Endothelial cell (in vitro differentiated cells): ENCODE measurements at regions not wholly inside any gene's neighbourhood (a gene's known extent, or its start where the extent isn't known, plus 50 kb on each side); places are given as distances from the start of the nearest gene placed in this dataset.

Experiments
- DNase-seq: peaks from one replicate; pipeline ENCODE4 v3.0.0; 2021; ENCODE audit warnings: low spot score
- H3K27ac Mint-ChIP-seq: one replicate; pipeline ENCODE4 v1.8.0; 2021; ENCODE audit warnings: mixed read lengths, inconsistent platforms; ENCODE audit not compliant: unreplicated experiment
- H3K27me3 Mint-ChIP-seq: one replicate; pipeline ENCODE4 v1.8.0; 2021; ENCODE audit warnings: mild to moderate bottlenecking, moderate library complexity, mixed read lengths, inconsistent platforms; ENCODE audit not compliant: unreplicated experiment
- H3K36me3 Mint-ChIP-seq: one replicate; pipeline ENCODE4 v1.8.0; 2021; ENCODE audit warnings: mild to moderate bottlenecking, low read depth, mixed read lengths, inconsistent platforms; ENCODE audit not compliant: unreplicated experiment
- H3K4me1 Mint-ChIP-seq: one replicate; pipeline ENCODE4 v1.8.0; 2021; ENCODE audit warnings: mild to moderate bottlenecking, mixed read lengths, inconsistent platforms; ENCODE audit not compliant: unreplicated experiment
- H3K4me3 Mint-ChIP-seq: one replicate; pipeline ENCODE4 v1.8.0; 2021; ENCODE audit warnings: mild to moderate bottlenecking, mixed read lengths, inconsistent platforms; ENCODE audit not compliant: unreplicated experiment
- H3K9me3 Mint-ChIP-seq: one replicate; pipeline ENCODE4 v1.8.0; 2021; ENCODE audit warnings: mixed read lengths, inconsistent platforms; ENCODE audit not compliant: unreplicated experiment
- TF ChIP-seq, protein P1 (sequence below): fragments of 200-600 bp; sonication (generic); IDR thresholded peaks from one replicate; pipeline ENCODE4 v1.5.0; 2021; ENCODE audit warnings: antibody characterized with exemption; ENCODE audit not compliant: unreplicated experiment

DNA sequence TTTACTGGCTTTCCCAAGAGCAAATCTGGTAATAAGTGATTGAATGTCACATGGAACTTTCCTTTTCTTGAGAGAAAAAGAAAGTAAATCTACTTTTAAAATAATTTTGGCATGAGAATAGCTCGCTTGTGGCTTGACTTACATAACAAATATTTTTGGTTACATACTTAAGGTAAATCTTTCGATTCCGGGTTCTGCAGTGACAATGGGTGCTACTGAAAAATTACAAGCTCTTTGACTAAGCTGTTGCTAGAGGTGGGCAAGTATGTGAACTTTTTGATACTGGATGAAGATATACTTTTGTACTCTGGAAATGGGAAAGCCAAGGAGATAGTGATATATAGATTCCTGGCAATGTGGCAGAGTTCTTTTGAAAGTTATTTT lies 51.9 kb upstream of the OTOL1 start:
- Mint-ChIP-seq H3K4me1 (no peaks in the 10 kb centered on the region), H3K4me3 (no peak overlapping the region), H3K9me3 (no peaks in the 10 kb centered on the region), H3K36me3 (no peaks in the 10 kb centered on the region), H3K27me3 (no peaks in the 10 kb centered on the region), H3K27ac (no peak overlapping the region)
- no peak for DNase-seq
- TF ChIP-seq, protein P1, sequence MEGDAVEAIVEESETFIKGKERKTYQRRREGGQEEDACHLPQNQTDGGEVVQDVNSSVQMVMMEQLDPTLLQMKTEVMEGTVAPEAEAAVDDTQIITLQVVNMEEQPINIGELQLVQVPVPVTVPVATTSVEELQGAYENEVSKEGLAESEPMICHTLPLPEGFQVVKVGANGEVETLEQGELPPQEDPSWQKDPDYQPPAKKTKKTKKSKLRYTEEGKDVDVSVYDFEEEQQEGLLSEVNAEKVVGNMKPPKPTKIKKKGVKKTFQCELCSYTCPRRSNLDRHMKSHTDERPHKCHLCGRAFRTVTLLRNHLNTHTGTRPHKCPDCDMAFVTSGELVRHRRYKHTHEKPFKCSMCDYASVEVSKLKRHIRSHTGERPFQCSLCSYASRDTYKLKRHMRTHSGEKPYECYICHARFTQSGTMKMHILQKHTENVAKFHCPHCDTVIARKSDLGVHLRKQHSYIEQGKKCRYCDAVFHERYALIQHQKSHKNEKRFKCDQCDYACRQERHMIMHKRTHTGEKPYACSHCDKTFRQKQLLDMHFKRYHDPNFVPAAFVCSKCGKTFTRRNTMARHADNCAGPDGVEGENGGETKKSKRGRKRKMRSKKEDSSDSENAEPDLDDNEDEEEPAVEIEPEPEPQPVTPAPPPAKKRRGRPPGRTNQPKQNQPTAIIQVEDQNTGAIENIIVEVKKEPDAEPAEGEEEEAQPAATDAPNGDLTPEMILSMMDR = no peak

DNA sequence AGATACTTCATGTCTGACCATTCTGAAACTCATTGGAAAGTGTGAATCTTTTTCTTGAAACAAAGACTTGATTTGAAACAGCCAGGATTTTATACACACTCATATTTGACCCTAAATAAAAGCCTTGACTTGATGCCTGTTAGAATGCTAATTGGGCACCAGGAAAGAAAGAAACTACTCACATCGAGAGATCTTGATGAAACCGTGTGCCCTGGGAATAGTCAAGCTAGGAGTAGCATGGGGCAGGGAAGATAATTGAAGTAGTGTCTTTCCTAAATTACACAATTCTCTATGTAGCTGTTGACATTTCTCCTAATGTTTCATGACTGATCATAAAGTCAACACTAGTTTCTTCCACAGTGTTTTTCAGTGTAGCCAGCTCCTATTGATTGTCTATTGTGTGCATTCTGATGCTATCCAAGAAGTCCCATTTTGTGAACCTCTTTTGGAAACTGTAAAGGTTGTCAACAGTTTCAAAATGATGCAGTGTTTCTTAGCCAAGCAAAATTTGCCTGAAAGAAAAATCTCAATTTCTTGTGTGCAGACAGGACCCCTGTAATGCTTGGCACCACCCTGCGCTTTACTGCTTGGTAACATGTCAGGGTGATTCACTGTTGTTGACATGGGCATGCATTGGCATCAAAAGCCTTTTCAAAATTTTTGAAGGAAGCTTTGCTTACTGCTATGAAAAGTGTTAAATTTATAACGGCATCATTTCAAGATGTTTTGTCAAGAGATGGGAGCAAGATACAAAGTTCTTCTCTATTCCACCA lies 52.5 kb upstream of the OTOL1 start:
- H3K27me3 Mint-ChIP-seq = no peaks in the 10 kb centered on the region
- no peak overlapping the region for H3K27ac Mint-ChIP-seq
- H3K9me3 Mint-ChIP-seq = no peaks in the 10 kb centered on the region
- no peak overlapping the region for H3K4me3 Mint-ChIP-seq
- H3K4me1 Mint-ChIP-seq = no peaks in the 10 kb centered on the region
- no peak for DNase-seq
- TF ChIP-seq, protein P1 = no peak
- no peaks in the 10 kb centered on the region for H3K36me3 Mint-ChIP-seq

DNA sequence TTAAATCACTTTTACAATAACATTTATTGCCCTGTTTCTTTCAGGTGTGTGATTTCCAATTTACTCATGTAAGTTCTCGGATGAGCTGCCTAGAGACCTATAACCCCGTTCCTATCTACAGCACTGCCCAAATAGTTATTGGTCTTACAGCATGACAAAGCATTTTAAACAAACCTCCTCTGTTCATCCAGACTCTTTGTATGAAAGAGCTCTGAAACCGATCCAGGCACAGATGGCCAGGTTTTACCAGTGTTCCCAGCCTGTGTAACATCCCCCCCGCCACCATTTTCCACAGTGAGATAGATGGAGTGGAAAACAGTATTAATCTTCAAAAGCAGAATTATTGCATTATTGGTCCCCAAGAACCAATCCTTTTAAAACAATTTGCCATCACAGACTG lies 59.0 kb upstream of the SPTSSB start:
- no peak overlapping the region for H3K27ac Mint-ChIP-seq
- H3K27me3 Mint-ChIP-seq = no peaks in the 10 kb centered on the region
- H3K4me3 Mint-ChIP-seq = no peak overlapping the region
- H3K9me3 Mint-ChIP-seq = no peaks in the 10 kb centered on the region
- DNase-seq = no peak
- no peaks in the 10 kb centered on the region for H3K4me1 Mint-ChIP-seq
- TF ChIP-seq, protein P1 = no peak
- no peaks in the 10 kb centered on the region for H3K36me3 Mint-ChIP-seq

DNA sequence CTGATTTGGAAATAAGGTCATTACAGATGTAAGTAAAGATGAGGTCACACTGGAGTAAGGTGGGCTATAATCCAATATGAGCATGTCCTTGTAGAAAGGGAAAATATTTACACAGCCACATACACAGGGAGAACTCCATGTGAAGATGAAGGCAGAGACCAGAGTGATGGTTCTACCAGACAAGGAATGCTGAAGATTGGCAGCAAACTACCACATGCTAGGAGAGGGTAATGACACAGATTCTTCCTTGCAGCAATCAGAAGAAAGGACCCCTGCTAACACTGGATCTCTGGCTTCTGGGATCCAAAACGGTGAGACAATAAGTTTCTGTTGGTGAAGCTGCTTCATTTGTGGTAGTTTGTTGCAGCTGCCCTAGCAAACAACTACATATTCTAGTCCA lies 56.0 kb upstream of the SPTSSB start:
- Mint-ChIP-seq H3K27me3 (no peaks in the 10 kb centered on the region), H3K36me3 (no peaks in the 10 kb centered on the region), H3K27ac (no peak overlapping the region), H3K4me1 (no peaks in the 10 kb centered on the region), H3K4me3 (no peak overlapping the region), H3K9me3 (no peaks in the 10 kb centered on the region)
- TF ChIP-seq, protein P1 = no peak
- no peak for DNase-seq

DNA sequence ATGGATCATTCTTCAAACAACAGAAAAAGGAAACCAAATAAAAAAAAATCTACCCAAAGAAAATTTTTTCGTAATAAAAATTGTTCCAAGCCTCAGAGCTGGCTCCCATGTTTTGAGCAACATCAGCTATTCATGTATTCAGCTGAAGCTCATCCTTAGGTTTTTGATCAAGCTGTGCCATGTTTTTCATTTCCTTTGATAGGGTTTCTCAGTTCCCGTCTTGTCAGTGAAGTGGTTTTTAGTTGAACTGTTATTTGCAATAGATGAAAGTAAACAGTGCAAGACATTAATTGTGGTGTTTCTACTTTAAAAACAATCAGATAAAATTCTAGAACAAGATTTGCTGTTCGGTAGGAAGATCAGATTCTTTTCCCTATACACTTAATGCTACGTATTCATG lies 55.4 kb upstream of the SPTSSB start:
- Mint-ChIP-seq H3K9me3 (no peaks in the 10 kb centered on the region), H3K27ac (no peak overlapping the region), H3K27me3 (no peaks in the 10 kb centered on the region), H3K36me3 (no peaks in the 10 kb centered on the region), H3K4me3 (no peak overlapping the region), H3K4me1 (no peaks in the 10 kb centered on the region)
- TF ChIP-seq, protein P1 = no peak
- DNase-seq = no peak
